GM23248 (cell line): ENCODE measurements at regions not wholly inside any gene's neighbourhood (a gene's known extent, or its start where the extent isn't known, plus 50 kb on each side); places are given as distances from the start of the nearest gene placed in this dataset.

ENCODE experiments used
- DNase-seq: peaks from one replicate; pipeline ENCODE4 v3.0.0-alpha.2; 2015
- H2AFZ ChIP-seq: fragments of 200-600 bp; sonication (generic); 2 replicates; pipeline ENCODE4 v1.6.1; 2016; ENCODE audit warnings: antibody characterized with exemption
- H3F3A ChIP-seq: fragments of 200-600 bp; sonication (generic); 2 replicates; pipeline ENCODE4 v1.6.1; 2016; ENCODE audit warnings: mild to moderate bottlenecking, antibody characterized with exemption, mixed run types; ENCODE audit not compliant: insufficient read depth
- H3K27ac ChIP-seq: fragments of 200-600 bp; sonication (generic); 2 replicates; pipeline ENCODE4 v1.5.1; 2016; ENCODE audit warnings: mild to moderate bottlenecking
- H3K27me3 ChIP-seq: fragments of 200-600 bp; sonication (generic); replicated peaks from 2 replicates; pipeline ENCODE4 v1.6.1; 2016; ENCODE audit warnings: mild to moderate bottlenecking; ENCODE audit not compliant: insufficient read depth
- H3K36me3 ChIP-seq: fragments of 200-600 bp; sonication (generic); 2 replicates; pipeline ENCODE4 v1.6.1; 2016; ENCODE audit warnings: low read depth, mild to moderate bottlenecking
- H3K4me1 ChIP-seq: fragments of 200-600 bp; sonication (generic); 2 replicates; pipeline ENCODE4 v1.6.1; 2016; ENCODE audit warnings: mild to moderate bottlenecking; ENCODE audit not compliant: insufficient read depth
- H3K4me2 ChIP-seq: fragments of 200-600 bp; sonication (generic); one replicate; pipeline ENCODE4 v1.6.1; 2016; ENCODE audit warnings: mild to moderate bottlenecking; ENCODE audit not compliant: unreplicated experiment
- H3K4me3 ChIP-seq: fragments of 200-600 bp; sonication (generic); 2 replicates; pipeline ENCODE4 v1.5.1; 2016; ENCODE audit warnings: mild to moderate bottlenecking
- H3K79me2 ChIP-seq: fragments of 200-600 bp; sonication (generic); 2 replicates; pipeline ENCODE4 v1.6.1; 2016; ENCODE audit warnings: mild to moderate bottlenecking; ENCODE audit not compliant: insufficient read depth
- H3K9ac ChIP-seq: fragments of 200-600 bp; sonication (generic); 2 replicates; pipeline ENCODE4 v1.6.1; 2016; ENCODE audit warnings: mild to moderate bottlenecking
- H3K9me2 ChIP-seq: fragments of 200-600 bp; sonication (generic); 2 replicates; pipeline ENCODE4 v1.6.1; 2016; ENCODE audit warnings: mixed run types, mild to moderate bottlenecking, moderate library complexity; ENCODE audit not compliant: insufficient read depth
- H3K9me3 ChIP-seq: fragments of 200-600 bp; sonication (generic); one replicate; pipeline ENCODE4 v1.6.1; 2017; ENCODE audit warnings: low read depth
- H4K20me1 ChIP-seq: fragments of 200-600 bp; sonication (generic); 2 replicates; pipeline ENCODE4 v1.6.0; 2016; ENCODE audit not compliant: insufficient read depth
- EZH2 ChIP-seq: fragments of 200-600 bp; sonication (generic); IDR thresholded peaks from 2 replicates; pipeline ENCODE4 v1.6.1; 2018; ENCODE audit warnings: antibody characterized with exemption, mild to moderate bottlenecking; ENCODE audit not compliant: insufficient read depth, poor library complexity, severe bottlenecking
- EZH2phosphoT487 ChIP-seq: fragments of 200-600 bp; sonication (generic); IDR thresholded peaks from 2 replicates; pipeline ENCODE4 v1.6.1; 2018; ENCODE audit warnings: antibody characterized with exemption, moderate library complexity, mild to moderate bottlenecking, low read depth; ENCODE audit not compliant: insufficient read depth
- WGBS, 2 experiments: methylation state at CpG; one replicate each; pipeline ENCODE4 v1.1.6; 2015 to 2017; ENCODE audit warnings: low lambda C conversion rate in 2 of 2, low coverage in 1 of 2; ENCODE audit errors: missing lambda C conversion rate in 2 of 2; 5-methylcytosine and 5-hydroxymethylcytosine counted together
- in situ Hi-C: fragments of 300-500 bp; cut with MboI; formaldehyde crosslinking; loops from 2 replicates; pipeline ENCODE4 v1.15.0; 2020

DNA sequence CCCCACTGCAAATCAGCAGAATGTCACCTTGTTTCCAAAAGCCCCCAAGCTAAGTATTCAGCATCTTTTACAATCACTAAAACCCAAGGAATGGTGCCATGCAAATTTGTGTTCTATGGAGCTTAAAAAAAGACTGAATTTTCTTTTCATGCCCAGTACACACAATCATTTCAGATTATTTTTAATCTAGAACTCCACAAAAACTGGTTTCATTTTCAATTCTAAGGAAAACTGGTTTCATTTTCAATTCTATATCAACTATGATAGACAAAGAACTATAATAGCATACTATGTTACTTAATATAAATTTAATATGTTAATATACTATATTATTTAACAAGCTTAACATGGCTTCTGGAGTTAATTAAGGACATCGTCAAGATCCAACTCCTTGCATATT, 88.4 kb upstream of the DOCK9 start:
- WGBS, 2 experiments: 12 to 19% methylated on average over 1 of the region's 1 CpG
- Histone ChIP-seq H3K9me3 (no peaks in the 10 kb centered on the region), H3K4me2 (no peak overlapping the region), H3F3A (peaks cover 29% of the 10 kb centered on the region), H3K36me3 (no peaks in the 10 kb centered on the region), H3K27ac (no peak overlapping the region), H3K4me3 (no peak overlapping the region), H3K4me1 (peaks cover 31% of the 10 kb centered on the region), H3K9ac (no peak overlapping the region), H3K27me3 (no peaks in the 10 kb centered on the region), H4K20me1 (no peaks in the 10 kb centered on the region), H3K9me2 (no peaks in the 10 kb centered on the region), H2AFZ (no peak overlapping the region), H3K79me2 (no peaks in the 10 kb centered on the region)
- TF ChIP-seq EZH2 (no peak), EZH2phosphoT487 (no peak)
- no peak for DNase-seq
- in situ Hi-C loops: no loop called here

DNA sequence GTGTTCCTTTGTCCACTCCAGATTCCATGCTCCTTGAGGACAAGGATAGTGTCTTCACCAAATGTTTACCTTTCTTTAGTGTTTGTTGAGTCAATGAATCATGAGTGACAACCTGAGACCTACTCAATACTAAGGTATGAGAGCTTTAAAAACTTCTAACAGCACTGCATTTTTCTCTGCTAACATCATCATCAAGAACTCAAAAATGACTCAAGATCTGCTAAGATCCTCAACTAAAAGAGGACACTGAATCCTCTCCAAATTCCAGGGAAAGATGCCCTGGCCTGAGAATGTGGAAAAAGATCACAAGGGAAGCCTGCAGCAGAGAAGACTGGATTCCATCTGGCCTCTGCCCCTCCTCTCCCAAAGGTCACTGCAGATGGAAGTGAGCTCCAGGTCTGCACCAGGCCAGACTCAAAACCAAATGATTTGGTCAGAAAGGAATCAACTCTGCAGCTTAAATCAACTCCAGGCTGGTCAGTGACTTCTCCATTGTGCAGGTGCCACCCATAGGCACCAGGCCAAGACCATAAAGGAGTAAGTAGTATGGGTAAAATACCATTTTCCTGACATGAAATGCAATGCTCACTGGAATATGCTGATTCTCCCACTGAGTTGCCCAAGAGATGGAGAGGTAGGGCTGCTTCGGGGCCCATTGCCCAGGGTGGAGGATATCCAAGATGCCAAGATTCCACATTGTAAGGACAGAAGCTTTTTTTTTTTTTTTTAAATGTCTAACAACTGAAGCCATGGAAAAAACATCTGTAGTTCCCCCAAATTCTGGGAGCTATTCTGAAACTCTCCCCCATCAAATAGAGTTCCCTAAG, 89.5 kb upstream of the DOCK9 start:
- in situ Hi-C loops: no loop called here

DNA sequence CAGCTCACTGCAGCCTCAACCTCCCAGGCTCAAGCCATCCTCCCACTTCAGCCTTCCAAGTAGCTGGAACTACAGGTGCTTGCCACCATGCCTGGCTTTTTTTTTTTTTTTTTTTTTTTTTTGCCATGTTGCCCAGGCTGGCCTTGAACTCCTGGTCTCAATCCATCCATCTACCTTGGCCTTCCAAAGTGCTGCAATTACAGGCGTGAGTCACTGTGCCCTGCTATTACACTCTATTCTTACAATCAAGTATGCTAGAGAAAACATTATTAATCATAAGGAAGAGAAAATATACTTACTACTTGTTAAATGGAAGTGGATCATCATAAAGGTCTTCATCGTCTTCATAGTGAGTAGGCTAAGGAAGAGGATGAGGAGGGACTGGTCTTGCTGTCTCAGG, 93.3 kb upstream of the DOCK9 start:
- Histone ChIP-seq H3K9me3 (no peaks in the 10 kb centered on the region), H3K27ac (no peak overlapping the region), H3K4me2 (no peak overlapping the region), H4K20me1 (no peaks in the 10 kb centered on the region), H3K27me3 (no peaks in the 10 kb centered on the region), H3K4me1 (peaks cover 12% of the 10 kb centered on the region), H3K9ac (no peak overlapping the region), H3F3A (peaks cover 23% of the 10 kb centered on the region), H3K9me2 (no peaks in the 10 kb centered on the region; the same call in 1 of the 2 replicates), H2AFZ (no peak overlapping the region), H3K79me2 (no peaks in the 10 kb centered on the region), H3K4me3 (no peak overlapping the region), H3K36me3 (0 out of 2 replicates have a peak, but pooled peaks cover 7% of the 10 kb centered on the region)
- WGBS, 2 experiments: 89 to 91% methylated on average over 2 of the region's 2 CpGs
- DNase-seq: no peak
- in situ Hi-C loops: no loop called here
- no peak for TF ChIP-seq EZH2
- TF ChIP-seq EZH2phosphoT487: no peak

More for the DNA sequence above, 89.5 kb upstream of the DOCK9 start:
- H3K4me2 ChIP-seq: peak overlapping the region; percentile 37
- H3K9me2 ChIP-seq: no peaks in the 10 kb centered on the region; the same call in 1 of the 2 replicates
- H3K9me3 ChIP-seq: no peaks in the 10 kb centered on the region
- H3F3A ChIP-seq: peaks cover 25% of the 10 kb centered on the region
- H3K27me3 ChIP-seq: no peaks in the 10 kb centered on the region
- no peaks in the 10 kb centered on the region for H3K36me3 ChIP-seq
- no peak overlapping the region for H3K4me3 ChIP-seq
- WGBS, 2 experiments: 12 to 24% methylated on average over 1 of the region's 1 CpG
- DNase-seq: peak; percentile 84
- H3K79me2 ChIP-seq: no peaks in the 10 kb centered on the region
- H3K4me1 ChIP-seq: peaks cover 26% of the 10 kb centered on the region
- H2AFZ ChIP-seq: no peak overlapping the region
- no peaks in the 10 kb centered on the region for H4K20me1 ChIP-seq
- H3K9ac ChIP-seq: no peak overlapping the region
- TF ChIP-seq EZH2: no peak
- TF ChIP-seq EZH2phosphoT487: no peak
- H3K27ac ChIP-seq: peak overlapping the region; percentile 27

DNA sequence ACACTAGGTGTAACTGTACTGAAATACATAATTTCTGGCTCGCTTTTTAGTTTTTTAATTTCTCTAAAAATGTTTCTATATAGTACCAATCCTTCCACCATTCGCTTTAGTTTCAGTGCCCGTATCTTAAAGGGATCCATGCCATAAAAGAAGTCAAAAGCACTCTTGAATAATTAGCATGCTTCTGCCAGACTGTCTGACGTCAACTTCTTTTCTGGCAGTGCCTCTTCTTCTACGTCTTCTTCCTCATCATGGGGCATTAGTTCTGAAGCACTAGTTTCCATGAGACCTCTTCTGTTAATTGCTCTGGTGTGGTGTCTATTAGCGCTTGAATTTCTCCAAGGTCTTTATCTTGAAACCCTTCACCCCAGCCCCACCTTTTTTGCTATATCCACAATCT, 93.8 kb upstream of the DOCK9 start:
- H3K9me3 ChIP-seq: no peaks in the 10 kb centered on the region
- no peak for TF ChIP-seq EZH2phosphoT487
- TF ChIP-seq EZH2: no peak
- no peak overlapping the region for H3K27ac ChIP-seq
- H3K4me2 ChIP-seq: no peak overlapping the region
- no peaks in the 10 kb centered on the region for H3K79me2 ChIP-seq
- H3K9me2 ChIP-seq: no peaks in the 10 kb centered on the region; the same call in 1 of the 2 replicates
- H3K4me3 ChIP-seq: no peak overlapping the region
- no peak overlapping the region for H3K9ac ChIP-seq
- no peak overlapping the region for H2AFZ ChIP-seq
- WGBS, 2 experiments: 64 to 69% methylated on average over 6 of the region's 6 CpGs
- in situ Hi-C loops: no loop called here
- H4K20me1 ChIP-seq: no peaks in the 10 kb centered on the region
- peaks cover 23% of the 10 kb centered on the region for H3F3A ChIP-seq
- peaks cover 12% of the 10 kb centered on the region for H3K4me1 ChIP-seq
- H3K27me3 ChIP-seq: no peaks in the 10 kb centered on the region
- DNase-seq: no peak
- H3K36me3 ChIP-seq: 0 out of 2 replicates have a peak, but pooled peaks cover 7% of the 10 kb centered on the region
